ENCODE measurements at regions not wholly inside any gene's neighbourhood (a gene's known extent, or its start where the extent isn't known, plus 50 kb on each side); places are given as distances from the start of the nearest gene placed in this dataset.

GRCh38 chr22:26757496-26757895, 100.1 kb downstream of the MIAT start:
- Histone ChIP-seq H3K4me2 (ENCODE audit: low read length, poor library complexity, severe bottlenecking) (no peak overlapping the region), H2BK120ac (ENCODE audit: low read depth, low read length) (no peak overlapping the region), H3K4me1 (ENCODE audit: control insufficient read depth, insufficient read depth, low read depth, low read length) (peaks cover 4% of the 10 kb centered on the region), H4K91ac (ENCODE audit: low read length) (no peak overlapping the region), H3K4me3 (ENCODE audit: insufficient read depth in 1 of 2, low read depth in 1 of 2, low read length in 2 of 2) (no peak overlapping the region), H3K79me1 (replicated peaks; ENCODE audit: low read length, poor library complexity, severe bottlenecking) (peaks cover 5% of the 10 kb centered on the region), H3K27me3 (ENCODE audit: control insufficient read depth in 1 of 2, insufficient read depth in 1 of 2, low read length in 2 of 2) (peaks cover 0 to 2% of the 10 kb centered on the region in 2 experiments), H3K36me3 (ENCODE audit: control insufficient read depth in 1 of 2, insufficient read depth in 2 of 2, low read depth in 1 of 2, low read length in 2 of 2) (no peaks in the 10 kb centered on the region), H3K9ac (ENCODE audit: low read length) (no peak overlapping the region), H3K4ac (ENCODE audit: low read depth in 1 of 2, low read length in 2 of 2) (no peak overlapping the region), H2BK5ac (ENCODE audit: low read depth, low read length, poor library complexity, severe bottlenecking) (no peak overlapping the region), H3K18ac (ENCODE audit: low read depth in 1 of 2, low read length in 2 of 2) (no peak overlapping the region), H4K8ac (ENCODE audit: low read length) (no peak overlapping the region), H3K9me3 (ENCODE audit: control insufficient read depth, low read length) (peaks cover 3% of the 10 kb centered on the region), H2AK5ac (ENCODE audit: low read length, severe bottlenecking) (no peak overlapping the region), H2BK15ac (ENCODE audit: low read depth, poor library complexity, severe bottlenecking) (no peak overlapping the region), H2AFZ (ENCODE audit: low read depth, low read length) (no peak overlapping the region), H3K14ac (ENCODE audit: low read length in 2 of 2) (no peak overlapping the region), H2BK12ac (ENCODE audit: low read length in 2 of 2) (no peak overlapping the region), H3K23ac (ENCODE audit: low read length in 2 of 2) (no peak overlapping the region), H3K27ac (ENCODE audit: low read length, poor library complexity, severe bottlenecking) (no peak overlapping the region)
- WGBS: 98% methylated on average over 2 of the region's 4 CpGs
- DNase-seq: no peak

GRCh38 chr22:26762503-26763472, 105.4 kb downstream of the MIAT start:
- Histone ChIP-seq H3K27me3 (ENCODE audit: control insufficient read depth in 1 of 2, insufficient read depth in 1 of 2, low read length in 2 of 2) (no peaks in the 10 kb centered on the region), H3K79me1 (replicated peaks; ENCODE audit: low read length, poor library complexity, severe bottlenecking) (peaks cover 3% of the 10 kb centered on the region), H3K9me3 (ENCODE audit: control insufficient read depth, low read length) (peaks cover 5% of the 10 kb centered on the region), H3K4me1 (ENCODE audit: control insufficient read depth, insufficient read depth, low read depth, low read length) (peaks cover 4% of the 10 kb centered on the region), H4K8ac (ENCODE audit: low read length) (no peak overlapping the region), H3K9ac (ENCODE audit: low read length) (no peak overlapping the region), H2AFZ (ENCODE audit: low read depth, low read length) (no peak overlapping the region), H3K36me3 (ENCODE audit: control insufficient read depth in 1 of 2, insufficient read depth in 2 of 2, low read depth in 1 of 2, low read length in 2 of 2) (no peaks in the 10 kb centered on the region), H3K23ac (ENCODE audit: low read length in 2 of 2) (no peak overlapping the region), H3K14ac (ENCODE audit: low read length in 2 of 2) (no peak overlapping the region), H4K91ac (ENCODE audit: low read length) (no peak overlapping the region), H3K4me3 (ENCODE audit: insufficient read depth in 1 of 2, low read depth in 1 of 2, low read length in 2 of 2) (no peak overlapping the region), H2BK5ac (ENCODE audit: low read depth, low read length, poor library complexity, severe bottlenecking) (no peak overlapping the region), H3K18ac (ENCODE audit: low read depth in 1 of 2, low read length in 2 of 2) (peak overlapping the region in 1 of 2 experiments; percentile 18), H3K27ac (ENCODE audit: low read length, poor library complexity, severe bottlenecking) (no peak overlapping the region), H2BK15ac (ENCODE audit: low read depth, poor library complexity, severe bottlenecking) (peak overlapping the region; percentile 19), H3K4ac (ENCODE audit: low read depth in 1 of 2, low read length in 2 of 2) (peak overlapping the region in 1 of 2 experiments; percentile 20), H2BK12ac (ENCODE audit: low read length in 2 of 2) (no peak overlapping the region), H3K4me2 (ENCODE audit: low read length, poor library complexity, severe bottlenecking) (no peak overlapping the region), H2AK5ac (ENCODE audit: low read length, severe bottlenecking) (peak overlapping the region; percentile 61), H2BK120ac (ENCODE audit: low read depth, low read length) (no peak overlapping the region)
- DNase-seq: no peak
- 91% methylated on average over 13 of the region's 17 CpGs for WGBS

- no peak overlapping the region for H2BK5ac ChIP-seq (ENCODE audit: low read depth, low read length, poor library complexity, severe bottlenecking)
- H3K4me3 ChIP-seq (ENCODE audit: insufficient read depth in 1 of 2, low read depth in 1 of 2, low read length in 2 of 2): no peak overlapping the region
- H3K27ac ChIP-seq (ENCODE audit: low read length, poor library complexity, severe bottlenecking): no peak overlapping the region
- no peak overlapping the region for H2AFZ ChIP-seq (ENCODE audit: low read depth, low read length)
- peak overlapping the region in 1 of 2 experiments; percentile 41 for H3K4ac ChIP-seq (ENCODE audit: low read depth in 1 of 2, low read length in 2 of 2)
- H3K9ac ChIP-seq (ENCODE audit: low read length): no peak overlapping the region
- H4K91ac ChIP-seq (ENCODE audit: low read length): no peak overlapping the region
- H2BK120ac ChIP-seq (ENCODE audit: low read depth, low read length): no peak overlapping the region
- no peaks in the 10 kb centered on the region for H3K36me3 ChIP-seq (ENCODE audit: control insufficient read depth in 1 of 2, insufficient read depth in 2 of 2, low read depth in 1 of 2, low read length in 2 of 2)
- peaks cover 5% of the 10 kb centered on the region for H3K9me3 ChIP-seq (ENCODE audit: control insufficient read depth, low read length)
- peak overlapping the region in 1 of 2 experiments; percentile 56 for H2BK12ac ChIP-seq (ENCODE audit: low read length in 2 of 2)
- H3K14ac ChIP-seq (ENCODE audit: low read length in 2 of 2): peak overlapping the region in 1 of 2 experiments; percentile 26
- peaks cover 3% of the 10 kb centered on the region for H3K79me1 ChIP-seq (replicated peaks; ENCODE audit: low read length, poor library complexity, severe bottlenecking)
- no peak overlapping the region for H2BK15ac ChIP-seq (ENCODE audit: low read depth, poor library complexity, severe bottlenecking)
- no peak overlapping the region for H2AK5ac ChIP-seq (ENCODE audit: low read length, severe bottlenecking)
- no peak overlapping the region for H4K8ac ChIP-seq (ENCODE audit: low read length)
- no peaks in the 10 kb centered on the region for H3K27me3 ChIP-seq (ENCODE audit: control insufficient read depth in 1 of 2, insufficient read depth in 1 of 2, low read length in 2 of 2)
- no peak overlapping the region for H3K4me2 ChIP-seq (ENCODE audit: low read length, poor library complexity, severe bottlenecking)
- peak; percentile 27 for DNase-seq
- H3K23ac ChIP-seq (ENCODE audit: low read length in 2 of 2): no peak overlapping the region
- peaks cover 4% of the 10 kb centered on the region for H3K4me1 ChIP-seq (ENCODE audit: control insufficient read depth, insufficient read depth, low read depth, low read length)
- peak overlapping the region in 1 of 2 experiments; percentile 55 for H3K18ac ChIP-seq (ENCODE audit: low read depth in 1 of 2, low read length in 2 of 2)
- WGBS: 75% methylated on average over 16 of the region's 16 CpGs
Observed at GRCh38 chr22:26763633-26764361, 106.4 kb downstream of the MIAT start.
